ENCODE measurements at regions not wholly inside any gene's neighbourhood (a gene's known extent, or its start where the extent isn't known, plus 50 kb on each side); places are given as distances from the start of the nearest gene placed in this dataset.

DNA sequence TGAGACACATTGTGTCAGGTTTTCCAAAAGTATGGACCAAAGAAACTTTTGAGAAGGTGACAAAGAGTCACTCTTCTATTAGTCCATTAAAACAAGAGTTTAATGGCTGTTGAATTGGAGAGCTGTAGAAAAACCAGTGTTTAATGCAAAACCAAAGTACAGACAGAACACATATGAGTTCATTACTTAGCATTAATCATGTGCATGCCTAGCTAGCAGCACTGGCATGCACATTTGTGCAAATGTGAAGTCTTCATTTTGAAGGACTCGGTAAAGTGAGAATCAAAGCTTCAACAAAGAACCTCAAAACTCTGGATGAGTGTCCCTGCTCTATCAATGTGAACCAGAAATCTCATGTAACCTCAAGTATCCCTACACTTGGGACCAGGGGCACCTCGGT lies 256.3 kb upstream of the PPARGC1A start:
- no peak for ATAC-seq

DNA sequence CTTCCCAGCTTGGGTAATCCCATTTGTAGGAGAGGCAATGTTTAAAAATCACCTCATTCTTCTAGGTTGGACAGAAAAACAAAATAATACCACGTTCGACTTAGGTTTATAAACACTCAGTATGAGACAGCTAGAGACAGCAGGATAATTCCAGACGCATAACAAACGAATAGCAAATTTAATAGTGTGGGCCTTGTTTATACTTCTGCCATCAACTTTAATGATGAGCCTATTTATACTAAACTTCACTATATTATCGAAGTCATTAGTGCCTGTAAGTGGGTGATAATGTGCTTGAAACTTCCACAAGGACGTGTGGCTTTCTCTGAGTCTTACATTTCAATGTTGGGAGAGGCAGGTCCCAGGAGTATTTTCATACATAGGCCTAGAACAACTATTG lies 255.7 kb upstream of the PPARGC1A start:
- no peak for ATAC-seq

DNA sequence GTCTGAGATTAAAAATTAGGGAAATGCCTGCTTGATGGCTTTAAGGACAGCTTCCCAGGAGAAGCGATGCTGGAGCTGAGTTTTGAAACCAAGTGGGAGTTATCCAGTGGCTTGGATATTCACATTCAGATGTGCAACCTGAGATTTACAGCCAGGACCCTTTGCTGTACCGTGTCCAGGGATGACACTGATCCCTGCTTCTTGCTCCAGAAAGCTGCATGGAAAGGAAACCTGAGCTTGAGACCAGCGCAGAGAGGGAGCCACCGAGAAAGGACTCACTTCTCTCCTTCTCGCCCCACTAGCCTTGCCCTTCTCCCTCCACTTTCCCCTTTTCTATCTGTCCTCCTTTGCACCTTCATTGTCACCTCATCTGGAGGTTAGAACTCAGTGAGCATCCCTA lies 254.5 kb upstream of the PPARGC1A start:
- no peak for ATAC-seq

DNA sequence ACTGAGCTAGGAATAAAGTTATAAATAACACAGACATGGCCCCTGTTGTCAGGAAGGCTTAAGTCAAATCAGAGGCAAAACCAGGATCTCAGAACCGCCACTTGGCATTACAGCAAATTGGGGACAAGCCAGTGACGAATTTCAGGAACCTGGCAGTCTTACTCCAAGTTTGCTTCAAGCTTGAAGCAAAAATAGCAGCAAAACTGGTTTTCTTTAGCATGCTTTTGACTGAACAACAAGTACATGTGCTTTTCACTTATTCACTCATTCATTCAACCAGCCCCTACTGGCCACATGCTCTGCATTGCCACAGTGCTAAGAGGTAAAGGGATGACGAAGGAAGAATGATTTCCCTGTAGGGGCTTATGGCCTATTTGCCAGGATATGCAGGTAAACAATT lies 253.9 kb upstream of the PPARGC1A start:
- ATAC-seq, result no peak

DNA sequence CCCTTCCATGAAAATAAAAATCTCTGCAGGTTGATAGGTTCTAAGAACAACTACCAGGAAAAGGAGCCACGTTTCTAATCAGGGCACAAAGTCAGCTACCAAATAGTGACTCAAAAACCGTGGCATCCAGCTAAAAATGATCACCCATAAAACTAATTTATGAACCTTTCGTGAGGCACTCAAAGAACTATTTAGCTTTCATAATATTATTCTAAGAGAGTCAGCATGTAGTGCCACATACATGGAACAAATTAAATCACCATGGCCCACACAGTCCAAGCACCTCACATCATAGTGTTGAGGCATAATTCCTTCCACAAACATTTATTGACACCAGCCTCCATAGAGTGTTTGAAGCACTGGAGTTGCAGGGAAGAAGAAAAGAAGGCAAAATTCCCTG lies 252.0 kb upstream of the PPARGC1A start:
- no peak for ATAC-seq

DNA sequence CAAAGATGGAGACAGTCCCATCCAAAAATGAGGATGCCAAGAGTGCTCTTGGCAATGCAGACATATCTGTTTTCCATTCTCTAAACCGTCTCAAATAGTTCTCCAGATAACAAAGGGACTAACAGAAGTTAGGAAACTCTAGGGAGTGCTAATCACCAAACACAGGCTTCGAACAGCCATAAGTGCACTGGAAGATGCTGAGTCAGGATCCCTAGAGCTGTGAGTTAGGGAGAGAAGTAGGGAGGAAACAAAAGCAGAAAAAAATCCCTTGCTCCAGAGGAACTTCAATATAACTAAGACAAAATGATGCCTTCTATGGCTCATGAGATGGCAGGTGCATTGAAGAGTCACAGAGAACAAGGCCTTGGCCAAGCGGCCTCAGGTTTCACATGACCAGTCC lies 251.0 kb upstream of the PPARGC1A start:
- no peak for ATAC-seq

DNA sequence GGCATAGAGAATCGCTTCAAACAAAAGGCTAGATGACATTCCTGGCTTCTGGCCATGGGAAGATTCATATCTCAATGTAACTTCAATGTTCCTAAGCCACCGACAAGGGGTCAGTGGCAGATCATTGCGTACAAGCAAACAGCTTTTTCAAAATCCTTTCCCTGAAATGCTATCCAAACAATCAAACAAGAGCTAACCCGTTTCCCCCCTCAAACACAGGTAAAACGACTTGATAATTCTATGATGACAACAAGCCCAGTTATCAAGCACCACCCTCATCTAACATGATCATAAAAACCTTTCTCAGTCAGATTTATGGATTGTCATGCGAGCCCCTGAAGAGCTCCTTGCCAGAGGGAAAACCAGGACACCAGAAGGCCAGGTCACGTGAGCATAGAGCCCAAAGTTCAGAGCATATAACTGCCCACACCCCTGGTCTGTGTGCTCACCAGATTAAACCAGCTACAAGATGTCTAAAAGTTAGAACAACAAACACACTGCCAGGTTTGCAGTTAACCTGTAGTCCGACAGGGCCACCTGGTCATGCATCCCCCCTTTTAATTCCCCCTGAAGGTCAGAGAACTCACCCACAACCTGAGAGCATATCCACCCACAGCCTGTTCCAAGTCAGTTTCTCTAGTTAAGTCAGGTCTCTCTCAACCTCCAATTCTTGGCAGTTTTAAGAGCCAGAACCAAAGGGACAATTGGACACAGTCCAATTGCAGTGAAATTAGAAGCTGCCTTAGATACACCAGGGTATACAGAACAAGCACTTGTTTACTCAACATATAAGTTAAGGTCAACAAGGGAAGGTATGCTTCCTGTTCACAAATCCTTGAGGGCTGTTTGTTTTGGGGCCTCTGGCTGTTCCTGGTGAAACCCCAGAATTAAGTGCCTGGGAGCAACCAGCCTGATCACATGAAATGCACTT lies 248.1 kb upstream of the PPARGC1A start:
- ATAC-seq, result no peak

DNA sequence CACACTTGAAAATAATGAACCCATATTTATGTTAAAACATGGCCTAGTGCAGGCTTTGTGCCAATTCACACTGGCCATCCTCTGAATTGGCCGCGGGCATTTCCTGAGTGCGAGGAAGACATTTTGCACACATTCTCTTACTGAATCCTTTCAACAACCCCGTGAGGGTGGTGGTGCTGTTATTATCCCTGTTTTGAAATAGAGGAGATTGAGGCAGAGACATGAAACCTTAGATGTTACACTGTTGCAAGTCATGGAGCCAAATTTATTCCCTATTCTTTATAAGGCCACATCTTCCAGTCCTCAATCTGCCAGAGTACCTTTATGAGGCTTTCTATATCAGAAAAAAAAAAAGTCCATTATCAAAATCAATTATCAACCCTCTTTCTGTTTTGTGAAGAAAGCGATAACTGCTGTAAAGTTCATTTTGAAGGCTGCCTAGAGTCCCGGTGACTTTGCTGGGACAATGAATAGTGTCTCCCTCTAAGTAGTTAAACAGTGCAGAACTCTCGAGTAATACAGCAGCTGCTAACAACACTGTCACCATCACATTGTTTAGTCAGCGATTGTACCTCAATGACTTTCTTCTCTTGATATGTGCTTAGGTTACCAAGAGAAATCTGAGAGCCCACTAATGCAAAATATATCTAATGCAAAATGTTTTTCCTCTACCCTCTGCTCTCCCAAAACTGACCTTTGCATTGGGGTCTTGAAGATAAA lies 242.3 kb upstream of the PPARGC1A start:
- ATAC-seq, result no peak

DNA sequence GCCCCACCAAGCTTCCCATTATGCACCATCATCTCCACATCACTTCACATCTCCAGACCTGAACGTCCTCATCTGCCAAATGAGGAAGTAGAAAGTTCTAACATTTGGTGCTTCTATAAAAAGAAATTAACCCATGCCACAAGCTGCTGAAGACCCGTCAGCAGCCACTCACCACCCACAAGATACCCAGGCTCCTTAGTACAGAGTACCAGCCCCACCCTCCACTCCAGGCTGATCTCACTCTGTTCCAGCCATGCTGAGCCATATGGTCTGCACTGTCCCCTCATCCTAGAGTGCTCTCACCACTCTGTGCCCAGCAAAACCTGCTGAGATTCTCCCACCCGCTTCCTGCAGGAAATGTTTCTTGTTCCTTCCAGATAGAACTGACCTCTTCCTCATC lies 240.8 kb upstream of the PPARGC1A start:
- ATAC-seq, result no peak

DNA sequence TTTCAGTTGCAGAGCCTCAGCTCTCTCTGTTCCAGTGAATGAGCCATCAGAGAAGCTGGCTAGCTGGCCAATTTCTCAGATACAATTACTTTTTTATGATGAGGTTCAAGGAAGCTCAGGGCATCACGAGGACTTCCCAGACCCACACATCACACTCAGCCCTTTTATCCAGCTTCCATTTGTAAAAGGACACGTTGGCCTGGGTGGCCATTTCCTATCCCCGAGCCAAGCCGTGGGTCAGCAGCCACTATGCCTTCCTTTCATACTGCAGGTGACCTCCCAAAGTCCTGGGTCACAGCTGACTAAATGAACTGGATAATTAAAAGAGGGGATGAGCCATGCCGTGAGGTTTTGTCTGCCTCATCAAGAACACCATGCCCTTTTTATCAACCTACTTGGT lies 236.9 kb upstream of the PPARGC1A start:
- ATAC-seq, result no peak

DNA sequence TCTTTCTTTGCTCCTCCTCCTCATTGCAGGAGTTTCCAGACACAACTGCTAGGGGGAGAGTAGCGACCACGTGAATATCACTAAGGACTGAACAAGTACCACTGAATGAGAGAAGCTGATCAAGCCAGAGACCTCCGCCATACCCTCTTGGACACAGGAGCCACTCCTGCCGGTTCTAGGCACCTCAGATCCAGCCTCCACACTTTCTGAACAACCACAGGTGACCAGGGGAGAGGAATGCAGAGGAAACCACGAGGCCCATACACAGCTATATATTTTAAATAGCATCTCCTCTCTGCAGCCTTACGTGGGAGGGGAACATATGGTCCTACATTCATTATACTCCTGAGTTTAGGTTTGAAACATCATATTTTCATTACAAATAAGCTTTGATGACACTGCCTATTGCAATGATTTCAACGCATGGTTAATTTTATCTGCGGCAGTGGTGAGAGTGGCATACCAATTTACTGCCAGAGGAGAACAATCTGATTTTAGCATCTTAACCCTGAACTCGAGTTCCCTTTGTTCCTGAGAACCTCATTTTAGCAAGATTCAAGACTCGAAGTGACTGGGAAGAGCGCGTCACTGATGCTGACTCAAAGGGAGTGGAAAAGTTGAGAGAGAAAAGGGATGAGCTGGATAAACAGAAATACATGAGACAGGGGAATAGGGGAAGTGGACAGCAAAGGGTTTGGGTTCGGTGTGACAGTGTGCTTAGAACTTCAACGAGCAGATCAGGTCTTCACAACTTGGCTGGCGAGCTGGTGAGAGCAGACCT lies 231.7 kb upstream of the PPARGC1A start:
- ATAC-seq, result no peak

DNA sequence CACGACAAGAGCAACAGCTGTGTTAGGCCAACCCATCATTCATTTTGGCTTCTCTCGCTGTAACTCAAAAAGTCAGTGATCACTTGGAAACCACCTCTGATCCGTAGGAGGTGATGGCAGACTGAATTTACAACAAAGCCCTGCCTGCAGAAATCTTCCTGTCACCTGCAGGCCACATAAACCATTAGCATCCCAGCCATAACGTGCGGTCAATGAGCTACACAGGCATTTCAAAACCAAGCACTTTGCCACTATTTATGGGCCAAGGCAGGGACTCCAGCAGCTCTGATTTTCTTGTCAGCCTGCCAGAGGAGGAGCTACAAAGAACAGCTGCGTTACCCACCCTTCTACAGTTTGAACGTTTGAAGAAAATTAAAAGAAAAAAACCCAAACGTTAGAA lies 228.1 kb upstream of the PPARGC1A start:
- ATAC-seq, result no peak

DNA sequence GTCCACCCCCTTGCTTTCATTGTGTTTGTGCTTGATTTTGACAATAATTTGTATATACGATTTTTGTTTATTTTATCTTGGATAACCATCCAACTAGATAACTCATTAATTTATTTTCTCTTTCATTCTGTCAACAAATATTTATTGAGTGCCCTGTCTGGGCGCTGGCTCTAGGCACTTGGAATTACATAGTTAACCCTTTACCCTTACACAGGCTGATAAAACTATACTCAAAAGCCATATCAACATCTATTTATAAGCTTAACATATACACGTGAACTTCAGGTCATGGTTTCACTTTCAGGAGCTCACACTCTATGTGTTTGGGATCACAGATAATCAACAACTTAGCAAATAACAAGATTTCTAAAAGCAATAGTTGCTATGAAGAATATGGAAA lies 226.3 kb upstream of the PPARGC1A start:
- ATAC-seq, result no peak

DNA sequence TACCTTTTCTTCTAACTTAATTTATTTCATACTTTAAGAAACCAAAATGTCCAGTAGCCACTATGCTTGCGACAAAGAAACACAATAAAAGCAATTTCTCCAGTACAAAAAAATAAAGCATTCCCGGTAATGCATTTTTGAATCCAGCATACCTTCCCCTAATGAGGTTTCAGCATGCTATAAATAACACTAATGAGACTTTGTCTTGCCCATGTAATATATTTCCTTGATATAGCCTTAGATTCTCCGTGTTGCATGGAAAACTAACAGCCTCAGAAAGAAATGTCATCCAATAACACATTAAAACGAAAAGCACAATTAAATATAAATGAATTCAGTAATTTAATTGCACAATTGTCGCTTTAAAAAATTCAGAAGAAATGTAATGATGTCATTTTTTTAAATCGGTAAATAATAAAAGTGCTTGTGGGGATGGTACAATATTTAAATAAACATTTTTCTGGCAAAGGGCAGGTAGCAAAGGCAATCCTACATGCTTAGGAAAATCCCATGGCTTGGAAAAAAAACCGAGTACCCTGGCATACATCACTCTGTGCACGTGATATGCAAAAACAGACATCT lies 225.2 kb upstream of the PPARGC1A start:
- no peak for ATAC-seq

DNA sequence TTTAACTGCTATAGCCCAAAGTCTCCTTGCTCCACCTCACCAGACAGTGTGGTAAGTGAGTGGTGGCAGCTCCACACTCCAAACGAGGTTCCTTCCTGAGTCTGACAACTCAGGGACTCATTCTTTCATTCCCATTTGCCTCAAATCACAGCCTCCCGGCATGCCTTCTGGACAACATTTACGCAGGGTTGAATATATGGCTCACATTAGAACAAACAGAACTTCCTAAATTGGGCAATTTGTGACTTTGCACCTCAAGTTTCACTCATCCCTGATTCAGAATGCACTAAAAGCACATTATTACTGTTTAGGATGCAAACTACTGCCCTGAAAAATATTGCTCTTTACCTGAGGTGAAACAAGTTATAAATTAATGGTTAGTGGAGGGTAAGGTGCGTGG lies 224.6 kb upstream of the PPARGC1A start:
- ATAC-seq, result no peak

DNA sequence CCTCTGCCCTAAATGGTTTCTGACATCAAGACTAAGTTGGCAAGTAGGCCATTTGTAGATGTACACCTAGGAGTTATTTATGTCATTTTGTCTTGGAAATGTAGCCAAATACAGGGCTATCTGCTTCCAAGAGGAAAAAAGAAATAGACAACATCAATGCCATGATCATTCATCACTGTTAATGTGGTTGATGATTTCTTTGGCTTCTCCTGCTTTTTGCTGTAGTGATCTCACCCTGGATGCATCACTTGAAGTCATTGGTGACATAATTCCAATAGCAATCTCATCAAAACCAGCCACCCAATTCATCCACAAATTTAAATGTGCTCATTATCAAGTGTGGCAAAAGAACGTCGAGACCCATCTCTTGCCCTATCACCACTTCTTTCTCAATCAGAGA lies 222.6 kb upstream of the PPARGC1A start:
- ATAC-seq, result no peak

DNA sequence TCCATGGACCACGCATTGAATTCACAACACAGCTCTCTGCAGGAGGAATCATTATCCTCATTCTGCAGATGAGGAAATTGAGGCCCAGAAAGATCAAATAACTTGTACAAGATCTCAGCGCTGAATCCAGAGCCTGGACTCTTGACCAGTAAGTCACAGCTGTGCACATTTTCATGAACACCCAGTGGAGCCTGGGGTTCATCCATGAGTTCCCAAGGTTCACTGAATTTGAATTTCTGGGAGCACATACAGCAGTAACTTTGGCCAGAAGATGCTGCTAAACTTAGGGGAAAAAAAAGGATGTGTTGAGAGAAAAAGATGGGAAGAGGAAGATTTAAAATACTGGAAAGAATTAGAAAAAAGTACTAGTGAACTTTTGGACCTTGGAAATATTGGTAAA lies 218.7 kb upstream of the PPARGC1A start:
- no peak for ATAC-seq

DNA sequence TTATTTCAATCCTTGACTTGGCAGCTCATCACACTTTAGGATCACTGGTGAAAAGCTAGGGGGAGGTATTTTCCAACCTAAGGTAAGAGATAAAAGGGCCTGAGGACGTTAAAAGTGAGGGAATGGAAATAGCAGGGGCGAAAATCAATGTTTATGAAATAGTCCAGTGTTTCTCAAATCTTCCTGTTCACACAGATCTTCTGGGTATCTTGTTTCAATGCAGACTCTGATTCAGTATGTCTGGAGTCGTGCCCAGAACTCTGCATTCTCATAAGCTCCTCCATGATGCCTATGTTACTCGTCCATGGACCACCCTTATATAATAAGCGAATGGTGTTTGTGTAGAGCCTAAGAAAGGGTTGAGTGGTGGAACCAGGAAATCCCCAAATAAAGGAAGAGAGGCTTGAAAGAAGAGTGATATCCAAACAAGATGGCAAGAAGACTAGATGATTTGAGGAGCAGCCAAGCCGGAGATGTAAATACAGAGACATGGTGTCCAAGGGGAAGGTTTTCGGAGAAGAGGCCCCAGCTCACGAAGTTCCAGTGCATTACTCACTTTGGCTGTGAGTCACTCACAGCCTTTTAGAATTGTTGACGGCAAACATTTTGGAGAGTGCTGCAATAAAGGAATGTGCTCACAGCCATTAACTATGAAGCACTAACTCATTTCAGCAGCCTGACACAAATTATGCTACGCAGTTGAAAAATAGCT lies 215.6 kb upstream of the PPARGC1A start:
- peak; percentile 71 for ATAC-seq

DNA sequence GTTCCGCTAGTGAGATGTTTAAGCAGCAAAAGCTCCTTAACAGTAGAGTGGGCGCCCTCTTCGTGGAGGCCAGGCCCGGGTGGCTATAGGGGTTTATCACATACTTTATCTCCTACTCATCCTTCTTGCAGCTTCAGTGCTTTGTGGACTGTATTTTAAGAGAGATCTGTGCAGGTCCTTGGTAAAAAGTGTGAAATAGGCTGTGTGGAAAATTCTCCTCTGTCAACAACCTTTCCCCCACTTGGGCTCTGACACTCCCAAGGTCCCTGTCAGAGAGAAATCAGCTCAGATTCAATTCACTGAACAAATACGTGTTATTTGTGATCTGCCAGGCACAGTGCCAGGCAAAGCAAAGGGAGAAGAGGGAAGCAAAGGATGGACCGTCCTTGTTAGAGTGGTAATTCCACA lies 214.3 kb upstream of the PPARGC1A start:
- no peak for ATAC-seq

DNA sequence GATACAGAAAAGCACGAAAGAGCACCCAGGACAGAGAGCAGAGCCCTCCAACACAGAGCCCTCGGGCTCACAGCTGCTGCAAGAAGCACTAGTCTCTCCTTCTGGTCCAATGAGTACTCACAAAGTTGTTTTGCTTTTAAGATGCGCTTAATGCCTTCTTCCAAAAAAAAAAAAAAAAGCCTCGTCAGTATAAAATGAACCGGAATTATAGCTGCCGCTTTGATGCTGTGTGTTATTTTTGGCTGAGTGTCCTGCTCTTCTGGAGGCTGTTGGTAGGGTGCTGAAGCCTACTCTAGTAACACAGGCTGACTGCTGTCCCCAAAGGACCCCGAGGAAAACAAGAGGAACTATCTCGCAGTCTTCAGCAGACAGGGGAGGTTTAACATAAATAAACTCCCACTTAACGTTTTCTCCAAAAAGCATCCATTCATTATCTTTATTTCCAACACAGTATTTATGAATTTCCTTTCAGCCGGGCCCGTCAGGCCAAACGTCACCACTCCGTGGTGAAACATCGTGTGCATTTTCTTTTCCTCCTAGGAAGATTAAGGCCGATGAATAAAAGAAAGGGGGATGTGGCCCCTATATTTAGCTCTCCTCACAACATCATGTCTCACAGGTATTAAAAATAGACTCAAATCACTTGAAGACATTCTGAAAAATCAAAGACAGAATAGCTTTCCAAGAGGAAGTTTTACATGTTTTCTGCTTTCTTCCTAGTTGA lies 213.7 kb upstream of the PPARGC1A start:
- no peak for ATAC-seq

DNA sequence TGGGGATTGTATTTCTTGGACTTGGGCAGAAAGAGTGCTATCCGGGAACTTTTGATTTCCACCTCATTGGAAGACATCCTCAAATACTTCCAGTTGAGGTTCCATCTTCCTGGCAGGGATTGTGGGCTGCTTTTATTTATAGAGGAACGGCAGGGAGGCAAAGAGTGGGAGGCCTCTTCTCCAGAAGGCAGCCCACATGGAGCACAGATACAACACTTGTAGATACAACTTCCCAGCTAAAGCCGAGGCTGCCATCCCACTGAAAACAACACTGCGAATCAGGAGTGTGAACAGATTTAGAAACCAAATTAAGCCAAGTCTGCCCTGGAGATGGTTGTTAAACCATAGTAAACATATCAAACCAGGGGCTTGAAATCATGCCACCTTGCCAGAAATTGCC lies 212.8 kb upstream of the PPARGC1A start:
- no peak for ATAC-seq

DNA sequence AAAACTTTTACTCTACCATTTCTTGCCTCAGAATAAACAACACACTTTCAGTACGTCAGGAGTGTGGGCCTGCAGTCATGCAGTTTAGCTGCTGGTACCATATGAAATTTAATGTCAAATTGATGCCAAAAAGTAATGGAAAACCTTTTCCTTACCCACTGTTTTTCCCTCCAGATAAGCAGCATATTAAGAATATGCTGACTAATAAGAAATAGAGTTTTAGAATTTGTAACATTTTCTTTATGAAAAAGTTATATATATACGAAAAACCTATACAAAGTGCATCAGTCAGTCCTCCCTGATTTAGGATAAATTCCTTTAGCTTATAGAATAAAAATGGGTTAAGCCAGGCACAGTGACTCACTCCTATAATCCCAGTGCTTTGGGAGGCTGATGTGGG lies 206.8 kb upstream of the PPARGC1A start:
- ATAC-seq, result no peak

All from esophagus mucosa (tissue), 1 donor.